IPS DF 19.7 (cell line): ENCODE measurements at regions not wholly inside any gene's neighbourhood (a gene's known extent, or its start where the extent isn't known, plus 50 kb on each side); places are given as distances from the start of the nearest gene placed in this dataset.
"Not testable (repeated sequence)": the region's sequence is repeated elsewhere in the genome, so short reads cannot be mapped to it uniquely, and the experiment has no call there.

ENCODE experiments used
- DNase-seq: peaks from one replicate; pipeline ENCODE4 v3.0.0-alpha.2; 2013; ENCODE audit warnings: low read depth, low spot score

DNA sequence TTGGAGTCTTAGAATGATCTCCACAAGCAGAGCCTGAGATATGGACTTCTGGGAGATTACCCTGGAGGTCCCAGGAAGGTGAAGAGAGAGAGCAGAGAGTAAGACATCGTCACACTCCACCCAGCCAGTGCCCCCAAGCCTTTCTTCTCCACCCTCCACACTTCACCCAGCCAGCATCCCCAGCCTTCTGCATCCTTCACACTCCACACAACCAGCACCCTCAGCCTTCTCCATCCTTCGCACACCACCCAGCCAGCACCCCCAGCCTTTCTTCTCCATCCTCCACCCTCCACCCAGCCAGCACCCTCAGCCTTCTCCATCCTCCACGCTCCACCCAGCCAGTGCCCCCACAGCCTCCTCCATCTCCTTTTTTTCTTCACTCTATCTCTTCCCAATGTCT, 603.9 kb upstream of the B3GAT1 start:
- DNase-seq, result no peak

DNA sequence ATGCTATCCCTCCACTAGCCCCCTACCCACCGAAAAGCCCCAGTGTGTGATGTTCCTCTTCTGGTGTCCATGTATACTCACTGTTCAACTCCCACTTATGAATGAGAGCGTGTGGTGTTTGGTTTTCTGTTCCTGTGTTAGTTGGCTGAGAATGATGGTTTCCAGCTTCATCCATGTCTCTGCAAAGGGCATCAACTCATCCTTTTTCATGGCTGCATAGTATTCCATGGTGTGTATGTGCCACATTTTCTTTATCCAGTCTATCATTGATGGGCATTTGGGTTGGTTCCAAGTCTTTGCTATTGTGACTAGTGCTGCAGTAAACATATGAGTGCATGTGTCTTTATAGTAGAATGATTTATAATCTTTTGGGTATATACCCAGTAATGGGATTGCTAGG, 599.3 kb upstream of the B3GAT1 start:
- not testable (repeated sequence) for DNase-seq

DNA sequence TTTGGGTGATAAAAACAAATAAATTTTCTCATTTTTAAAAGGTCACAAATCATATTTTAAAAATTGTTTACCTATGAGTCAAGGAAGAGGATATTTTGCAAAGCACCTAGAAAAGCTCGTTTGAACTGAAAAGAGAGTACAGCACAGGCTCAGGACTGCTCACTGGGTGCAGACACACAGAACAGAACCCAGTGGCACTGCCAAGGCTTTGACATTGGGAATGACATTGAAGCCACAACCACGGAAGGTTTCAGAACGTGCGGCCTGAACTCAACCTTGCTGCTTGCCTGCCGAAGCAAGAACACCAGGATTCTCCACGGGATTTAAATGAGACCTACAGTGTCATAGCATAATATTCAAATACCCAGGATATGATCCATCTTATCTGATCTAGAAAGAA, 597.1 kb upstream of the B3GAT1 start:
- no peak for DNase-seq

DNA sequence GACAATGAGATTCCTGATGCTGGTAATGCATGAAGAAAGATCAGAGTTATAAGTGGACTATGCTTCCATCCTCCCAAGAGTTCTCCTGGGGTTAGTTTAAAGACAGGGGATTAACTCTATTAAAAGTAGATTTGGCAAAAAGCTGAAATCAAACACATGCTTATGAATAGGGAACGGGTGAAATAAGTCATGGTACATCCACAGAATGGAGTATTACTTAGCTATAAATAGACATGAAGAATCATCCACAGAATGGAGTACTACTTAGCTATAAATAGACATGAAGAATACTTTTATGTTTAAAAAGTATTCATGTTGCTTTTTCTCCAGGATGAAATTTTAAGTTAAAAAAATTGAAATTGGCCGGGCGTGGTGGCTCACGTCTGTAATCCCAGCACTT, 596.4 kb upstream of the B3GAT1 start:
- DNase-seq, result no peak

DNA sequence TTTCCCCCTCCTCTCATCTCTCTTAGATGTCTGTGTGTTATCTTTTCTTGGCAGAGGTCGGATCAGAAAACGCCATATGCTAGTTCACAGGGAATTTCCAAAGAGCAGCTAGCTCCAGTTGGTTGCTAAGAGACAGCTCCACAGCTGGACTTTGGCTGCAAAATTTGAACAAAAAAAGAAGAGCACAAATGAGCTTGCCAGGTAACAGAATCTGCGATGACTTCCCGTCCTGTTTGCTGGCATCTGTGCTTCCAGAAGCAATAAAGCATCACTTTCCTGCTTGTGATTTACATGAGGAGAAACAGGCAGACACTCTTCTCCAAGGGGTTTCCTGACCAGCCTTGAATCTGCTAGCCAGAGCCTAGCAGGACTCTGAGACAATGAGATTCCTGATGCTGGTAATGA, 596.0 kb upstream of the B3GAT1 start:
- DNase-seq, result no peak

DNA sequence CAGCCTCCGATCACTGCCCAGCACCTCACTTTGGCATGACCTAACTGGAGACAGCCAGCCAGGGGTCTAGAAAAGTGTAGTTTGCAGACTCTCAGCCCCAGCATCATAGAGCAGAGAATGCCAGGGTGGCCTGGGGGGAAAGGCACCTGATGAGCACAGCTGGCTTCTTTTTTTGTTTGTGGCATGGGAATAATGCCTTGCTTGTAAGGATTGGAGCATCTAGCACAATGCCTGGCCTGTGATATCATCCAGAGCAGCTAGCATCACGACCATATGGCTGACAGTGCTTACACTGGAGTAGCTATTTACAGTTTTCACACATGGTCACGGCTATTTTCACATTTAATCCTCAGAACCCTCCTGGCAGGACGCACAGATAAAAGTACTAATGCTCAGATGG, 594.8 kb upstream of the B3GAT1 start:
- DNase-seq, result no peak

DNA sequence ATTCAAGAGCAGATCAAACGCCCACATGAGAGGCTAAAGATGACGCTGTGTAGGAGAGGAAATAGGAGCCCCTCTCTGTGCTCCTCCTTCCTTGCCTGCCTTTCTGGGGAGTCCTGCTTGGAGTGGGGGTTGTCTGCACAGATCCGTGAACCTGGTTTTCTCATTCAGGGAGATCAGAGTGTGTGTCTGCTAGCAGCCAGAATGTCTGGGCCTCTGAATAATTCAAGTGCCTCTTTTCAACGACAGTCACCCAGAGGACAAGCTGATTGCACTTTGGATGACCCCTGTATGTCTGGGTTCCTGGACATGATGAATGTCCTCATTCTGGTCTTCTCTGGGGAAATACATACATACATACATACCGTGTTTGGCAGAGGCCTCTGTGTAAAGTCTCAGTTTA, 592.5 kb upstream of the B3GAT1 start:
- no peak for DNase-seq

DNA sequence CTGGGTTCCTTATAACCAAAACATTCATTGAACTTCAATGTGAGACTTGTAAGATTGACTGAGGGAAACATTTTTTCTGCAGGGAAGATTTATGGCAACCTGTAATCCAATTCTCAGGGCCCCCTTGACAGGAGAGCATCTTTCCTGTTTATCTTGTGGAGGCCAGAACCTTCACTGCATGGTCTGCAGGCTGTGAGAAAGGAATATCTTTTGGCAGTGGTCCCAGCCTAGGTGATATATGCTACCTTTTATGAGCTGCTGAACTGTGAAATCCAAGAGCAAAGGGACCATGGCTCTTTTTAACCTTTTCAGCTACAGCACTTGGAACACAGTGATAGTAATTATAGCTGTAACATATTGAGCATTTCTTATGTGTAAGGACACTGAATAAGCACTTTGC, 590.2 kb upstream of the B3GAT1 start:
- no peak for DNase-seq

DNA sequence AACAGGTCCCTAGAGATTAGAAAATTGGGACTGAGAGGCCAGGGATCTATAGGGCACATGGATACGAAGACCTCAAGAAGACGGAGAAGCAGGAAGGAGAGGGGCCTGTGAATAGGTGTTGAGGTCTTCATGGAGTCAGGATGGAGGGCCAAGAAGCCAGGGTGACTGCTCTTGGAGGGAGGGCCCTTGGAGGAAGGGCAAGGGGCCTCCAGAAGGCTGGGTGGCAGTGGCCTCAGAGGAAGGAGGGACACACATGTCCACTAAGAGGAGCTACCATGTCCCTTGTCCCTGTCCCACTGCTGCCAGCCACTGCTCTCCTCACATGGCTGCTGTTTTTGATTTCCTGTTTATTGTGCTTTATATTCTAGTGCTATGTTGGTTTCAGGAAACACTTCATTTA, 589.5 kb upstream of the B3GAT1 start:
- no peak for DNase-seq

DNA sequence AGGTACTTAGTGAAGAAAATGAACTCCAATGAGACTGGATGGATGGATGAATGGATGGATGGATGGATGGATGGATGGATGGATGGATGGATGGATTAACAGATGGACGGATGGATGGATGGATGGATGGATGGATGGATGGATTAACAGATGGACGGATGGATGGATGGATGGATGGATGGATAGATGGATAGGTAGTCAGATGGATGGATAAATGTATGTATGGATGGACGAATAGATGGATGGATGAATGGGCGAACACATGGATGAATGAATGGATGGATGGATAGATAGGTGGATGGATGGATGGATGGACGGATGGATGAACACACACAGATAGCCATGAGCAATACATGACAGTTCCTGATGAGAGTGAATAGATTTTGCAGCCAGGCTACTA, 589.0 kb upstream of the B3GAT1 start:
- DNase-seq, result not testable (repeated sequence)

DNA sequence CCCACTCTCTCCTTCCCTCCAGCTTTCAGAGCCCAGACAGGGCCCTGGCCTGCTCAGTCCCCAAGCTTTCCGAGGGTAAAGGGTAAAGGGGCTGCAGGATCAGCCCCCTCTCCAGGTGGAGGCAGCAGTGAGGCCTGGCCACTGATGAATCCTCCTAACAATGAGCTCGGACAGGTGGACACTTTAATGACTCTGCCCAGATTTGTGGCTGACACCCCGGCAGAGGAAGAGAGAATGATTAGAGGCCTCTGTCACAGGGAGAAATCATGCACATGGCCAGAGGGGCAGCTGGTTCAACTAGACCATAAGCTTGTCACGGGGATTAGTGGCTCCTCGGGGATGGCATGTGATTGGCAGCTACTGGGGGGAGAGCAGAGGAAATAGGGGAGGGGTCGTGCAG, 587.5 kb upstream of the B3GAT1 start:
- DNase-seq, result no peak

DNA sequence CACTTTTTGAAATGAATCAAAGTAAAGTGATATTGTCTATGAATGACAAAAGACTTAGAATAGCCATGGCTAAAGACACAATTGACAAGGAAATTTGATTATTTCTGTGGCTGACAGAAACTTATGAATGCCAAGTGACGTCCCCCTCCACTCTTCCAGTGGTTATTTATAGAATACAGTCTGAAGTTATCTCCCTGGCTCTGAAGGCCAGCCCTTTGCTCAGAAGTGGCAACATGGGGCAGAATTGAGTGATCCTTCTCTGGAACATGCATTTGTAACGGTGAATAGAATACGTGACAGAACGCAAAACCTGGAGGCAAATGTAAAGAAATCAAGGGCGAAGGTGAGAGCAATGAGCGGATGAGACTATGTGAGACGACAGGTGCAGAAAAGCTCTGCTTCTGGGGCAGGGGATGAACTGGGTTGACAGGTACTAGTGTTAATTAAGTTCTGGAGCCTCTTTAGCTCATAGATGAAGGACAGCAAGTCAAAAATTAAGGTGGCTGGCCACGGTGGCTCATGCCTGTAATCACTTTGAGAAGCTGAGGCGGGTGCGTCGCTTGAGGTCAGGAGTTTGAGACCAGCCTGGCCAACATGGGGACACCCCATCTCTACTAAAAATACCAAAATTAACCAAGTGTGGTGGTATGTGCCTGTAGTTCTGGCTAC, 585.7 kb upstream of the B3GAT1 start:
- no peak for DNase-seq

DNA sequence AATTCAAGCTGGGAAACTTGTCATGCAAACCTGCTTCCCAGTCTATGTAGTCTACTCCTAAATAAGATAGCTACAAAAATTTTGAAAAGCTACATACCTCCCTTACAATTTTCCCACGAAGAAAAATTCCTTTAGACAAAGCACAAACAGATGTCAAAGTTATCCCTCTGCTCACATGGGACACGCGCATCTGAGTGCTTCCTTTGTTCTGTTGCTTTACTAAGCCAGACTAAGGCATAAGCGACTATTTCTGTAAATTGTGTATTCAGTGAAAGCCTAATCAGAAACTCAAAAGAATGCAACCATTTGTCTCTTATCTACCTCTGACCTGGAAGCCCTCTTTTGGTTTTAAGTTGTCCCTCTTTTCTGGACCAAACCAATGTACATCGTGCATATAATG, 583.7 kb upstream of the B3GAT1 start:
- no peak for DNase-seq

DNA sequence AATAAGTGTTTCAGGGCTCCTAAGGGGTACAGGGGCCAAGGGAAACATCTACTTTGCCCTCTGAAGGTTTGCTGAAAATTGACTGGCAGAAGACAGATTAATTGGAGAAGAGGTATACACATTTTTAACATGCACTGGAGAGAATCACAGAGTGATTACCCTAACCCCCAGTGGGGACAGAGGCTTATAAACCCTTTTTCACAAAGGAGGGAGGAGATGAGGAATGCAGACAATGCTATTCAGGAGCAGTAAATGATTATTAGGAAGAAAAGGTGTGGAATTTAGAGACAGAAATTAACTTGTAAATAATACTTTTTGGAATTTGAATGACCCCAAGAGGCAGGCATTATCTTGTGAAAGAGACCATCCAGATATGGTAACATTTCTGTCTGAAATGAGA, 582.4 kb upstream of the B3GAT1 start:
- DNase-seq, result no peak

DNA sequence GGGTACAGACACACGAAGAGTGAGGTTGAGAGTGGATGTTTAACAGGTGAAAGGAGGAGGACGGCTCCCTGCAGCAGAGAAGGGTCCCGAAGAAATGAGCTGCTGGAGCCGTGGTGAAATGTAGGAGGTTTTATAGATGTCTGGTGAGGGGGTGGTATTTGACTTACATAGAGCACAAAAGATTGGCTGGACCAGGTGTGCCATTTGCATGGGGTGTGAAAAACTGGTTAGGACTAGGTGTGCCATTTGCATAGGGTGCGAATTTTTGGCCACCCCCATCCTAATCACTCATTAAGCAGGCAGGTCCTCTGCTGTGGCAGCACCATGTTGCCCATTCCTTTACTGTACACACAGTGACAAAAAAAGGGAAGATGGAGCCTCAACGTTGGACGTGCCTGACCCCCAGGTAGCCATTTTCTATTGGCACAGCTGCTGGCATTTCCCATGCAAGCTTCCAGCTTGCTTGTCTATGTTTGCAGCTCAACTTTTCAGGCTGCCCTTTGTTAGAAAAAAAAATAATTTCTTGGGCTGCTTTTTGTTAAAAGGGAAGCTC, 581.7 kb upstream of the B3GAT1 start:
- no peak for DNase-seq

DNA sequence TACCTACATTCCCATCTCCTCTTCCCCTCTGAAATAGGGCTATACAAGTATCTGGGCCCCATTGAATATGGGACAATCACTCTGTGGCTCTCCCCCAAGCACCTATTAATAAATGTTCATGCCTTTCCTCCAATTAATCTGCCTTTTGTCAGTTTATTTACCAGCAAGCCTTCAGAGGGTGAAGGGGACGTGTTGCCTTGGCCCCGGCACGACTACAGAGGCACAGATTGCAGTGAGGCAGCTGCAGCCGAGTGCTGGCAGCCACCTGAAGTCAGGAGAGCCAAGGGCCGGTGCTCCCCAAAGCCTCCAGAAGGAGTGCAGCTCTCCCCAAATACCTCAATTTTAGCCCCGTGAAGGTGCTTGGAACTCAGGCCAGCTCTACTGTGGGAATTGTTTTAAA, 580.9 kb upstream of the B3GAT1 start:
- no peak for DNase-seq

DNA sequence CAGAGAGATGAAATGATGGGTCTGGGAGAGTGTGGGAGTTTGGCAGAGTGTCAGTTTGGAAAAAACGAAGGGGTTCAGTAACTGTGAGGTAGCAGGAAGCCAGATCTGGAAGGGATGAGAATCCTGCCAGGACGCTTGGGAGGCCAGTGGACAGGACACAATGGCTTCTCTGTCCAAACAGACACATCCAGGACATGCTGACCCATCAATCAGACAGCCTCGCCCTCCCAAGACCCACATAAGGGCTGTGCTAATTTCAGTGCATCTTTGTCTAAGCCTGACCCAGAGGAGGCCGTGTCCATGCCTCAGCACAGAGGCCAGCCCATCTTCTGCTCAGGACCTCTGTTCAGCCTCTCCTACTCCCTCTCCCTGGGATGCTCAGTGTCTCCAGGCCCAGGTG, 576.5 kb upstream of the B3GAT1 start:
- no peak for DNase-seq

DNA sequence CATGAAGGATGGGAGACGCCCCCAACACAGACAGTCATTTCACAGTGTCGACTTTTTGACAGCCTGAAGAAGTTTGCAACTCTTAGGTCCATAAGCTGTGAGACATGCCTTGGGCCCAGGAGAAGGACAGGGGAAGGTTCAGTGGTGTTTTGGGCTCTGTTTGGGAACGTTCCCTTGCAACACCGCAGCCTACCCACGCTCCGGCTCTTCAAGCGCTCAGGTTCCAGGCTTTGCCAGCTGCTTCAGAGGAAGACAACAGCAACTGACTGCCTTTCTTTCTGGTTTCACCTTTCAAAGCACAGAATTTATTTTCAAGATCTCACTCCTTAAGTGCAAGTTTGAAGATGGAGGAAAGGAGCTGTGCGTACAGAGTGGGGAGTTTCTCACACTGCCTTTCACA, 575.8 kb upstream of the B3GAT1 start:
- no peak for DNase-seq

DNA sequence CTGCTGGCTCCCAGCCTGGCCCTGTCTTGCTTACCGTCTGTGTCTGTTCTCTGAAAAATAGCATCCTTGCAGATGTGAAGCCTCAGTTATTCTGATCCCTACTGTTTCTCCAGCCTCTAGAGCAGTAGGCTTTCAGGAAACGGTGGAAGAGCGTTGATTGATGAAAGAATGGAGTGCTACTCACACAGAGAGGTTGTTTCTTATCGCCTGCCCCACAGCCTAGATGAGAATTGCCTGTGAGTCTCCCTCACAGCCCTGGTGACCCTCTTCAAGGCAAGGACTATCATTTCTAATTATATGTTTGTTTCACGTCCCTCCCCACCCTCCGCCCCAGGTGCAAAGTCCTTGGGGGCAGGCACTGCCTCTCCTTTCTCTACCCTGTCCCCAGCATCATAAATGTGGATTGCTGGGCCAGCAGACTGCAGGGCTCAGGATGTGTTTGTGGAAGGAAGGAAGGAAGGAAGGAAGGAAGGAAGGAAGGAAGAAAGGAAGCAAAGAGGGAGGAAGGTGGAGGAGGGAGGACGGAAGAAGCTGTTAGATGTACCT, 575.3 kb upstream of the B3GAT1 start:
- DNase-seq, result no peak

DNA sequence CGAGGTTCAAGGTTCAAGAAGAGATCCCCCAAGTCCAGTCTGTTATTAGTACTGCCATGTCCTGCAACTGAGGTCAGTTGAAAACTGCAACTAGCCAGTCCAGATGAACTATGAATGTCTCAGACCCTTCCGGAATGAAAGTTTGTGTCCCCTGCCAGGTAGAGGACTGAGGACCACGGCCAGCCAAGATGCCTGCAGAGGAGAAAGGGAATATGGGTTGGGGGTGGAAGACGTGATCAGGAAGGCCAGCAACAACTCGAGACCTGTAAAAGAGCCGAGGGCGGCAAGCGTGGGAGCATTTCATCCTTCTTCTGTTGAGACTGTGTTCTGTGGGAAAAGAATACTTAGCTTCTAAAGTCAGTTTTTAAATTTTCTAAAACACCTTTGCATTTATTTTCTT, 572.4 kb upstream of the B3GAT1 start:
- no peak for DNase-seq

DNA sequence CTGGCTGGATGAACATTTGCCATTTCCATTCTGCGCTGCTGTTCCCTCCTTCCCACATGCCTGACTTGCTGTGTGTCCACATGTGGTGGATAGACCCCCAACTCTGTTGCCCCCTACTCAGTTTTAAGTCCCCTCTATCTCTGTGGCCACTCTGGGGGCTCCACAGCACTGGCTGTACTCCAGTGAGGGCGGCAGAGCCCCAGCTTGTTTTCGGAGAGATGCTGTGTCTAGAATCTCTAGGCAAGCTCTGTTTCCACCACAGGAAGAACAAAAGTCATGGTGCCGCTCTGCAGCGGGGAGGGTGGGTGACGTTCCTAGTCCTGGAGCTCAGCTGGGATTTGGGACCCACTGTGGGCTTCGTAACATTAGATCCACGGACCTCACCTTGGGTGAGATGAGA, 570.4 kb upstream of the B3GAT1 start:
- not testable (repeated sequence) for DNase-seq

DNA sequence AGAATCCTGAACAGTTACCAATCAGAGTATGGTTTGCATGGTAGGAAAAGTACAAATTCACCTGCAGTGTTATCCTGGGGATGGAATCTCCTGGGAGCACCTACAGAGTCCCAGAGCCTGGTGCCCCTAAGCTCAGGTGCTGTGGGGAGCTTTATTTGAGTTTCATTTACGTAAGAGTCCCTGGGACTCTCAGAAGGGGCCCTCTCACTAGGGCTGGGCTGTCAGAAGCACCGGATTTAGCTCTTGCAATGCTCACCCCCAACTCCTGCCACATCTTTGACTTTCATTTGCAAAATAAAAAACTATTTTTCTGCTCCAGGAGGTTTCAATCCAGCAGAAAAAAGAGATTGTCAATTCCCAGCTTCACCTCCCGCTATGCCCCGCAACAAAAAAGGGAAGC, 569.8 kb upstream of the B3GAT1 start:
- DNase-seq, result no peak

DNA sequence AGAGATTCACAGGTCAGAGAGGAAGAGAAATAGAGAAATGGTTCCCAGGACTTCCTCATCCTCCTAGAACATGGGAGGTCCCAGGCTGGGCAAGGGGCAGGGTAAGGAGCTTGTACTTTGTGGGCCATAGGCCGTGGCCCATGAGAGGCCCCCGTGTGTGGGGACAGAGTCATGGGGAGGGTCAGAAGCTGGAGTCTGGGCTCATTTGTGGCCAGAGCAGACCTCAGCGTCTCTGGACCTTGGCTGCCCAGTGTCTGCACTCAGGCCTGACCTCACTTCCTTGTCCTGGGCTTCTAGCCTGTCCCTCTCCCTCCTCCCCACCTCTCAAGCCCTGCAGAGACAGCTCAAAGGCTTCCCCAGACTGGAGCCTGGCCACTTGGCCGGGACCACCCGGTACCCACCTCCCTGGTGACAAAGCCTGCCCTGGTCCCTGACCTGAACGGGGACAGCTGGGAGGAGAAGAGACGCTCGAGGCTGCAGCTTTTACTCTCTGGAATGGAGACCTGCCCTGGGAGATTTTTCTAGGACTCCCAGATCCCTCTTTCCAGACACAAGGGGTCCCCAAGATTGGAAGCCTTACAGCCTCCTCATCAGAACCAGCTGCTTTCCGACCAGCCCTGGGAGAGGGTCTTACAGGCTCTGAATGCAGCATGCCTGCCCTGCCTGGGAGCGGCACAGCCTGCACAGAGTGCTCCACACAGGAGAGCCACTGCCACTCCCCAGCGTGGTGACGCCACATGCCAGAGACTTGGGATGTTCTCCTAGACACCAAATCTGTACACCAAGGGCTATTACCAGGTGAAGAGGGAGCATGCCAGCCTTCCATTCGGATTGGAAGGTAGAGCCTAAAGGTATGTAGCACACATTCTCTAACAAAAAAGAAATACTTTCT, 569.0 kb upstream of the B3GAT1 start:
- no peak for DNase-seq
